ENCODE measurements at regions not wholly inside any gene's neighbourhood (a gene's known extent, or its start where the extent isn't known, plus 50 kb on each side); places are given as distances from the start of the nearest gene placed in this dataset.

DNA sequence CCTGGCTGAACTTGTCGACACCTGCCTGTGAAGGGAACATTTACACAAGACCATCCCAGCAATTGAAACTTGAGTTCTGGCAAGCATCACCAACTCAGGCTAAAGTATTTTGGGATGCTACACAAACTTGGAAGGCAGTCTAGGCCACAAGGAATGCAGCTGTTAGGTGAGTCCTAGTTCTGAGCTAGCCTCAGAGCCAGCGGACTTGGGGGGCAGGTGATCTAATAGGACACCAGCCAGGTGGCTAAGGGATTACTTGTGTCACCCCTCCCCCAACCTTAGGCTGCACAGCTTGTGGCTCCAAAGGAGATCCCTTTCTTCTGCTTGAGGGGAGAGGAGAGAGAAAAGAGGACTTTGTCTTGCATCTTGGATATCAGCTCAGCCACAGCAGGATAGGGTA, 62.3 kb upstream of the DKK2 start:
- POLR2A ChIA-PET (ENCODE audit: unreplicated experiment), result no interaction called here
- H3K9me3 ChIP-seq (ENCODE audit: control insufficient read depth, insufficient read depth, low read length), result no peaks in the 10 kb centered on the region
- H4K91ac ChIP-seq (ENCODE audit: insufficient read depth, low read depth, low read length), result no peak overlapping the region
- H3K4me3 ChIP-seq (ENCODE audit: insufficient read depth, low read depth, low read length), result no peak overlapping the region
- intact Hi-C loops (cut with micrococcal nuclease) (no loop called here), dilution Hi-C loops (cut with HindIII; ENCODE audit: low sequenced_read_pairs, unreplicated experiment) (no loop called here), in situ Hi-C loops (cut with MboI; ENCODE audit: low sequenced_read_pairs) (no loop called here)
- H3K14ac ChIP-seq (replicated peaks; ENCODE audit: low read depth, low read length), result no peak overlapping the region
- TF ChIP-seq, protein P1, sequence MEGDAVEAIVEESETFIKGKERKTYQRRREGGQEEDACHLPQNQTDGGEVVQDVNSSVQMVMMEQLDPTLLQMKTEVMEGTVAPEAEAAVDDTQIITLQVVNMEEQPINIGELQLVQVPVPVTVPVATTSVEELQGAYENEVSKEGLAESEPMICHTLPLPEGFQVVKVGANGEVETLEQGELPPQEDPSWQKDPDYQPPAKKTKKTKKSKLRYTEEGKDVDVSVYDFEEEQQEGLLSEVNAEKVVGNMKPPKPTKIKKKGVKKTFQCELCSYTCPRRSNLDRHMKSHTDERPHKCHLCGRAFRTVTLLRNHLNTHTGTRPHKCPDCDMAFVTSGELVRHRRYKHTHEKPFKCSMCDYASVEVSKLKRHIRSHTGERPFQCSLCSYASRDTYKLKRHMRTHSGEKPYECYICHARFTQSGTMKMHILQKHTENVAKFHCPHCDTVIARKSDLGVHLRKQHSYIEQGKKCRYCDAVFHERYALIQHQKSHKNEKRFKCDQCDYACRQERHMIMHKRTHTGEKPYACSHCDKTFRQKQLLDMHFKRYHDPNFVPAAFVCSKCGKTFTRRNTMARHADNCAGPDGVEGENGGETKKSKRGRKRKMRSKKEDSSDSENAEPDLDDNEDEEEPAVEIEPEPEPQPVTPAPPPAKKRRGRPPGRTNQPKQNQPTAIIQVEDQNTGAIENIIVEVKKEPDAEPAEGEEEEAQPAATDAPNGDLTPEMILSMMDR (conservative IDR thresholded peaks at IDR 0.05; ENCODE audit: low read depth, low read length), result no peak
- TF ChIP-seq NFE2L2 (IDR thresholded peaks at IDR 0.05; ENCODE audit: low read depth, low read length) (no peak), MXI1 (IDR thresholded peaks at IDR 0.05; ENCODE audit: borderline replicate concordance, low read depth, low read length) (no peak), MAZ (IDR thresholded peaks at IDR 0.05; ENCODE audit: borderline replicate concordance, low read depth, low read length) (no peak), RAD21 (IDR thresholded peaks at IDR 0.05; ENCODE audit: low read length) (no peak), MAFK (IDR thresholded peaks at IDR 0.05; ENCODE audit: low read depth, low read length) (no peak), POLR2A (IDR thresholded peaks at IDR 0.05; ENCODE audit: low read depth, low read length) (no peak), RFX5 (IDR thresholded peaks at IDR 0.05; ENCODE audit: low read depth, low read length) (no peak), SMC3 (IDR thresholded peaks at IDR 0.05; ENCODE audit: low read depth, low read length) (no peak), CEBPB (IDR thresholded peaks at IDR 0.05; ENCODE audit: low read depth, low read length) (no peak), RCOR1 (IDR thresholded peaks at IDR 0.05; ENCODE audit: insufficient replicate concordance, low read length) (no peak), FOS (IDR thresholded peaks at IDR 0.05; ENCODE audit: low read depth, low read length) (no peak), CHD1 (IDR thresholded peaks at IDR 0.05; ENCODE audit: low read depth, low read length) (no peak)
- TF ChIP-seq, protein P2, sequence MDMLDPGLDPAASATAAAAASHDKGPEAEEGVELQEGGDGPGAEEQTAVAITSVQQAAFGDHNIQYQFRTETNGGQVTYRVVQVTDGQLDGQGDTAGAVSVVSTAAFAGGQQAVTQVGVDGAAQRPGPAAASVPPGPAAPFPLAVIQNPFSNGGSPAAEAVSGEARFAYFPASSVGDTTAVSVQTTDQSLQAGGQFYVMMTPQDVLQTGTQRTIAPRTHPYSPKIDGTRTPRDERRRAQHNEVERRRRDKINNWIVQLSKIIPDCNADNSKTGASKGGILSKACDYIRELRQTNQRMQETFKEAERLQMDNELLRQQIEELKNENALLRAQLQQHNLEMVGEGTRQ (IDR thresholded peaks at IDR 0.05; ENCODE audit: low read depth, low read length), result no peak
- TF ChIP-seq, protein P3, sequence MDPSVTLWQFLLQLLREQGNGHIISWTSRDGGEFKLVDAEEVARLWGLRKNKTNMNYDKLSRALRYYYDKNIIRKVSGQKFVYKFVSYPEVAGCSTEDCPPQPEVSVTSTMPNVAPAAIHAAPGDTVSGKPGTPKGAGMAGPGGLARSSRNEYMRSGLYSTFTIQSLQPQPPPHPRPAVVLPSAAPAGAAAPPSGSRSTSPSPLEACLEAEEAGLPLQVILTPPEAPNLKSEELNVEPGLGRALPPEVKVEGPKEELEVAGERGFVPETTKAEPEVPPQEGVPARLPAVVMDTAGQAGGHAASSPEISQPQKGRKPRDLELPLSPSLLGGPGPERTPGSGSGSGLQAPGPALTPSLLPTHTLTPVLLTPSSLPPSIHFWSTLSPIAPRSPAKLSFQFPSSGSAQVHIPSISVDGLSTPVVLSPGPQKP (IDR thresholded peaks at IDR 0.05; ENCODE audit: borderline replicate concordance, low read depth, low read length), result no peak
- no TSS peak for BruUV-seq (replicated peaks)
- no peak overlapping the region for H4K5ac ChIP-seq (ENCODE audit: low read depth, low read length)
- H3K27me3 ChIP-seq (ENCODE audit: control insufficient read depth, insufficient read depth, low read length), result no peaks in the 10 kb centered on the region
- H3K9me1 ChIP-seq (ENCODE audit: insufficient read depth, low read length), result no peaks in the 10 kb centered on the region
- CTCF ChIA-PET, result no interaction called here
- no peak overlapping the region for H2BK120ac ChIP-seq (ENCODE audit: low read depth, low read length)
- H2BK15ac ChIP-seq (ENCODE audit: low read depth, low read length), result no peak overlapping the region
- no peak overlapping the region for H2AFZ ChIP-seq (replicated peaks; ENCODE audit: low read length, poor library complexity)
- no peak overlapping the region for H3K27ac ChIP-seq (ENCODE audit: insufficient read depth, low read length)
- no peak overlapping the region for H4K8ac ChIP-seq (ENCODE audit: low read depth in 2 of 2, low read length in 2 of 2)
- no peak overlapping the region for H3K18ac ChIP-seq (ENCODE audit: low read depth, low read length)
- H2AK9ac ChIP-seq (replicated peaks; ENCODE audit: low read depth, low read length, poor library complexity), result no peak overlapping the region
- no peaks in the 10 kb centered on the region for H3K36me3 ChIP-seq (ENCODE audit: control insufficient read depth, insufficient read depth, low read length)
- no peaks in the 10 kb centered on the region for H3K4me1 ChIP-seq (ENCODE audit: control insufficient read depth, insufficient read depth, low read length)
- no peak overlapping the region for H3K23ac ChIP-seq (ENCODE audit: low read depth, low read length)
- H2BK5ac ChIP-seq (ENCODE audit: low read depth, low read length, poor library complexity, severe bottlenecking), result no peak overlapping the region
- WGBS, 2 experiments (ENCODE audit: extremely low coverage in 2 of 2, insufficient read length in 1 of 2), result no CpG with 5 or more reads among the region's 2 CpGs
- H3K56ac ChIP-seq (ENCODE audit: extremely low read depth, insufficient read depth, low read length), result no peak overlapping the region
- H2AK5ac ChIP-seq (ENCODE audit: low read depth, low read length), result no peak overlapping the region
- no peak overlapping the region for H2BK20ac ChIP-seq (ENCODE audit: low read depth, low read length)
- no peak for DNase-seq
- H3K4ac ChIP-seq (ENCODE audit: low read depth, low read length), result no peak overlapping the region
- no peak overlapping the region for H3K4me2 ChIP-seq (ENCODE audit: low read depth, low read length)
- ATAC-seq (ENCODE audit: low read depth), result no peak
- no peaks in the 10 kb centered on the region for H4K20me1 ChIP-seq (ENCODE audit: insufficient read depth, low read length)
- H3K79me1 ChIP-seq (ENCODE audit: low read depth in 1 of 2, low read length in 2 of 2), result no peaks in the 10 kb centered on the region
- no peak overlapping the region for H3K9ac ChIP-seq (ENCODE audit: low read depth, low read length)
